ENCODE measurements at regions not wholly inside any gene's neighbourhood (a gene's known extent, or its start where the extent isn't known, plus 50 kb on each side); places are given as distances from the start of the nearest gene placed in this dataset.
"Not testable (repeated sequence)": the region's sequence is repeated elsewhere in the genome, so short reads cannot be mapped to it uniquely, and the experiment has no call there.

DNA sequence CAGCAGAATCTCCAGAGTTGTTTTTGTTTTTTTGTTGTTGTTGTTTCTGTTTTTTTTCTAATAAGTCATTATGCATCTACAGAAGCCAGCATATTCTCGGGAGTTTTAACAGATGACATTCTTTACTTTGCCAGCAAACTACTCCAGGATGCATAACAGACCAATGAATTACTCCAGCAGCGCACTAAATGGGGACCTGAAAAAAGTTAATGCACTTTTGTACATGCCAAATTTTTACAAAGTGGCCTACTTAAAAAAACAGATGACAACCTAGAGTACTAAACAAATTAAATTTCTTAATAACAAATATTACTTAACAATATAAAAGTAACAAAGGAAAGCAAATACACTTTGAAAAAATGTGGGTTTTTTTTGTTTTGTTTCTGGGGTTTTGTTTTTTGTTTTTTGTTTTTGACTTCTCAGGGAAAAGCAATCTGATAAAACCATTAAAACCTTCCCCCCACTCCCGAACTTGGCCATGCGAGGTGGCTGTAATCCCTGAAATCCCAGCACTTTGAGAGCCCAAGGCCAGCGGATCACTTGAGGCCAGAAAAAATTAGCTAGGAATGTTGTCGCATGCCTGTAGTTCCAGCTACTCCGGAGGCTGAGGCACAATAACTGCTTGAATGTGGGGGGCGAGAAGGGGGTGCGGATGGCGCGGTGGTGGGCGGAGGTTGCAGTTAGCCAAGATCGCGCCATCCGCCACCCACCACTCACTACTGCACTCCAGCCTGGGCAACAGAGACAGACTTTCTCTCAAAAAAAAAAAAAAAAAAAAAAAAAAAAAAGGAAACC lies 352.4 kb downstream of the CETN3 start:
- TF ChIP-seq, protein P1, sequence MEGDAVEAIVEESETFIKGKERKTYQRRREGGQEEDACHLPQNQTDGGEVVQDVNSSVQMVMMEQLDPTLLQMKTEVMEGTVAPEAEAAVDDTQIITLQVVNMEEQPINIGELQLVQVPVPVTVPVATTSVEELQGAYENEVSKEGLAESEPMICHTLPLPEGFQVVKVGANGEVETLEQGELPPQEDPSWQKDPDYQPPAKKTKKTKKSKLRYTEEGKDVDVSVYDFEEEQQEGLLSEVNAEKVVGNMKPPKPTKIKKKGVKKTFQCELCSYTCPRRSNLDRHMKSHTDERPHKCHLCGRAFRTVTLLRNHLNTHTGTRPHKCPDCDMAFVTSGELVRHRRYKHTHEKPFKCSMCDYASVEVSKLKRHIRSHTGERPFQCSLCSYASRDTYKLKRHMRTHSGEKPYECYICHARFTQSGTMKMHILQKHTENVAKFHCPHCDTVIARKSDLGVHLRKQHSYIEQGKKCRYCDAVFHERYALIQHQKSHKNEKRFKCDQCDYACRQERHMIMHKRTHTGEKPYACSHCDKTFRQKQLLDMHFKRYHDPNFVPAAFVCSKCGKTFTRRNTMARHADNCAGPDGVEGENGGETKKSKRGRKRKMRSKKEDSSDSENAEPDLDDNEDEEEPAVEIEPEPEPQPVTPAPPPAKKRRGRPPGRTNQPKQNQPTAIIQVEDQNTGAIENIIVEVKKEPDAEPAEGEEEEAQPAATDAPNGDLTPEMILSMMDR (IDR thresholded peaks at IDR 0.05; ENCODE audit: low read depth, low read length), result no peak
- H3K4me3 ChIP-seq (replicated peaks in 1 of 2; ENCODE audit: low read depth in 2 of 2, low read length in 2 of 2), result no peak overlapping the region
- peak in 1 of 2 donors; percentile 20 for DNase-seq (ENCODE audit: low read depth in 2 of 2)

DNA sequence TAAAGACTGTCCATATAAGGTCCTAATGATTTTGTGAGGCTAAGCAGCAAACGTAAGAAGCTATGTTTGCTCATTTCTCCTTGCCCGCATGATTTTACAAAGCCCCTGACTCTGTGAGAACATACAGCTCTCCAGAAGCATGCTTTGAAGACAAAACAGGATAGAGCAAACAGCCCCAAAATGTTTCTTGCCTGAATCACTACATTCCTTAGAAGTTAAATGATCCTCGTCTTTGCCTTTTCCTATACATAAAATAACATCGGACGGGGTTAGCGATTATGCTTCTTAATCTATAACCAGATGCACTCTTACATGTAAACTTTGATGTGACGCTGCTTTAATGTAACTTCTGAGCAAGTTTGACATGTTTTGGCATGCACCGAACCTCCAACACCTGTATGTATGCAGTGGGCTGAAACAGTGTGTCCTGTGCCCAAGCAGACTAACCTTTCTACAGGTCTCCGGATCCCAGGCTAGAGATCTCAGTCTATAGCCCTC lies 353.7 kb downstream of the CETN3 start:
- peak overlapping the region in 1 of 2 donors; percentile 4 for H3K4me3 ChIP-seq (replicated peaks in 1 of 2; ENCODE audit: low read depth in 2 of 2, low read length in 2 of 2)
- TF ChIP-seq, protein P1 (IDR thresholded peaks at IDR 0.05; ENCODE audit: low read depth, low read length), result no peak
- DNase-seq (ENCODE audit: low read depth in 2 of 2), result peak; percentile 68 to 88

DNA sequence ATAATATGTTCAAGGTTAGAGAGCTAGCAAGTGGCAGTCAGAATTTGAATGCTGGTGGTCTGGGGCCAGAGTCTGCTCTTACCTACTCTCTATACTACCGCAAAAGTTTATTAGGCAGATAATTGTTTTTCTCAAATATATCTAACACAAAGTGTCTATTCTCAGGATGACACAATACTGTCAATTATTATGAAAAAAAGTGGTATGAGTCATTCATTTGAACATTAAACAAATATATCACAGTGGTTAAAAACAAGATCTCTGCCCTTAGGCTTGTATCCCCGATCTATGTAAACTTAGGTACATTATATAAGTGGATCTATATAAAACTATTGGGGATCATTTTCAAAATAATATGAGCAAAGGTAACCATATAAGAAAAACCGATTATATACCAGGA lies 354.9 kb downstream of the CETN3 start:
- DNase-seq (ENCODE audit: low read depth in 2 of 2), result peak in 1 of 2 donors; percentile 25
- TF ChIP-seq, protein P1 (IDR thresholded peaks at IDR 0.05; ENCODE audit: low read depth, low read length), result no peak

DNA sequence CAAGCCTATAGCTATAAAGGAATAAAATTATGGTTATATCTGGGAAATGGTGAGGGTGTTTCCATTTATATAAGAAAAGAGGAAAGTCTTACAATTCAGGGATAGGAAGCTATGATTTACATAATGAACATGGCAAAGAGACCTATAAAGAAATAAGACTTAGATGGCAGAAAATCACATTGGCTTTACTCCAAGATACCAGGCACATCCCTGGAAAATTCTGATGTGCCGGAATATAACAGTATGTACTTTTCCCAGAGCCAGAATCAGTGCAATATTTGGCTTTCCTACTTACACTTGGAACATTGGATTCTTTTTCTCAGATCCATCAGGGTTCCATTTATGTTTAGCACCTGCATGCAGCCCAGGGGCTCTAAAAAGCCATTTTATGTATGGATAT lies 357.8 kb downstream of the CETN3 start:
- DNase-seq (ENCODE audit: low read depth in 2 of 2), result no peak
- TF ChIP-seq, protein P1 (IDR thresholded peaks at IDR 0.05; ENCODE audit: low read depth, low read length), result no peak
- H3K4me3 ChIP-seq (replicated peaks in 1 of 2; ENCODE audit: low read depth in 2 of 2, low read length in 2 of 2), result no peak overlapping the region

More for the DNA sequence above, 354.9 kb downstream of the CETN3 start:
- no peak overlapping the region for H3K4me3 ChIP-seq (replicated peaks in 1 of 2; ENCODE audit: low read depth in 2 of 2, low read length in 2 of 2)

DNA sequence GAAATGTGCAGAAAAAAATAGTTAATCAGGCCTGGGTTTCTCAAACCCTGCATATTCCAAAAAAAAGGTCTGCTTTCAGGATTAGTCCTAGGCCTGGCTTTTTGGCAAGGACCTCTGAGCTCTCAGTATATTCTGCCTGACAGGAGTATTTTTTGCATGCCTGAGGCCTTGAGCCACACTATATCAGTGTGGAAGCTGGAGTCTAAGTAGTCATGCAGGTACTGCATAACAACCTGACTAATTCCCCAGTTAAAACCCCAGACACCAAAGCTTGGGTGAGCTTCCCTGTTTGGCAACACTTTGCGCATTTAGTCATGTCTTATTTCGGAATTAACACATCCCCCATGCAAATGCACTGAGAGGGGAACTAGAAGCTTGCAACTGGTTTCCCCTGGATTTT lies 359.5 kb downstream of the CETN3 start:
- TF ChIP-seq, protein P1 (IDR thresholded peaks at IDR 0.05; ENCODE audit: low read depth, low read length), result no peak
- DNase-seq (ENCODE audit: low read depth in 2 of 2), result no peak
- H3K4me3 ChIP-seq (replicated peaks in 1 of 2; ENCODE audit: low read depth in 2 of 2, low read length in 2 of 2), result no peak overlapping the region

DNA sequence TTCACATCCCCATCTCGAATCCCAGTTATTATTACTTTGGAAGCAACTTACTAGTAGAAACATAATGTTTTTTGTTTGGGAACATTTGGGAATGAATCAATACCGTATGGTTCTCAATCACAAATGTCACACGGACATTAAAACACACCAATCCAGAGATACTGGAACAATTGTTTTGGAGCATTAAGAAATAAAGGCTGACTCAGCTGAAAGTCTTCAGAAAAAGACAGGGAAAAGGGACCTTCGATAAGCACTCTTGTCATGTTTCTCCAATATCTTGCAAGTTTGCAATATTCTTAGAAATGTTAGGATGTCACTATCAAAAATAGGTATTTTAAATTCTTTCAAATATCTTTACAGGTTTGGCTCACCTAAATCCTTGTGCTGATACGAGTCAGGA lies 362.4 kb downstream of the CETN3 start:
- H3K4me3 ChIP-seq (replicated peaks in 1 of 2; ENCODE audit: low read depth in 2 of 2, low read length in 2 of 2), result no peak overlapping the region
- DNase-seq (ENCODE audit: low read depth in 2 of 2), result no peak
- TF ChIP-seq, protein P1 (IDR thresholded peaks at IDR 0.05; ENCODE audit: low read depth, low read length), result no peak

DNA sequence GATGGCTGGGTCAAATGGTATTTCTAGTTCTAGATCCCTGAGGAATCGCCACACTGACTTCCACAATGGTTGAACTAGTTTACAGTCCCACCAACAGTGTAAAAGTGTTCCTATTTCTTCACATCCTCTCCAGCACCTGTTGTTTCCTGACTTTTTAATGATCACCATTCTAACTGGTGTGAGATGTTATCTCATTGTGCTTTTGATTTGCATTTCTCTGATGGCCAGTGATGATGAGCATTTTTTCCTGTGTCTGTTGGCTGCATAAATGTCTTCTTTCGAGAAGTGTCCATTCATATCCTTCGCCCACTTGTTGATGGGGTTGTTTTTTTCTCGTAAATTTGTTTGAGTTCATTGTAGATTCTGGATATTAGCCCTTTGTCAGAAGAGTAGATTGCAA lies 369.5 kb downstream of the CETN3 start:
- DNase-seq (ENCODE audit: low read depth in 2 of 2); H3K4me3 ChIP-seq (replicated peaks in 1 of 2; ENCODE audit: low read depth in 2 of 2, low read length in 2 of 2): not testable (repeated sequence)

Data from cardiac fibroblast (primary cell).